ENCODE measurements at regions not wholly inside any gene's neighbourhood (a gene's known extent, or its start where the extent isn't known, plus 50 kb on each side); places are given as distances from the start of the nearest gene placed in this dataset.

DNA sequence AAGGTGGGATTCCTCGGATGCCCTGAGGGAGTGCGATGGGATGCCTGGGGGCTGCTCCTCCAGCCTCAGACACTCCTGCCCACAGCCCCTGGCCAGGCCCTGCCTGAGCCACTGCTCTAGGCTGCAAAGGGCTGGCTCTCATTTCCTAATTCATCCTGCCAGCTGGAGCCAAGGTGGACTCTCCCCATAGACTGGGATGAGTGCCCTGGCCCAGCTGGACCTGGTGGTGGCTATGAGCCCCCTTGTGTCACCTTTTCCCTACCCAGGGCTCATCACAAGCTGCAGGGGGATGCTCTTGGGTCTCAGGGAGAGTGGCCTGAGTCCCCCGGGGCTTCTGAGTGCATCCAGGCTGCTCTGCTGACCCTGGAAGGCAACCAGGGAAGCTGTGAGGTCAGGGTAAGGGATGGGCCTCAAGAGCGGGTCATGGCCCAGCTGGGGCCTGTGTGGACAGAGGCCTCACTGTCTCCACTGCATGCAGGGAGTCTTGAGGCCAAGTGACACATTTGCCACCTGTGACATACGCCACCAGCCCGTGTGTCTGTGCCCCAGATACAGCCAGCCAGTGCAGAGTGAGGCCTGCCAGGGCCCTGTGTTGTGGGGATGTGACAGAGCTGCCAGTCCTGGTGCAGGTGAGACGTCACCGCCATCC lies 102.7 kb upstream of the IER5L start:
- no peak for TF ChIP-seq EZH2 (IDR thresholded peaks at IDR 0.05)
- no peak for TF ChIP-seq POLR2AphosphoS5 (IDR thresholded peaks at IDR 0.05; ENCODE audit: borderline replicate concordance, low read depth, low read length)
- TF ChIP-seq FOXP2 (optimal IDR thresholded peaks at IDR 0.05; ENCODE audit: control extremely low read depth, extremely low read length, insufficient read depth): no peak
